Stimulated activated naive CD4-positive, alpha-beta T cell (primary cell): ENCODE measurements at regions not wholly inside any gene's neighbourhood (a gene's known extent, or its start where the extent isn't known, plus 50 kb on each side); places are given as distances from the start of the nearest gene placed in this dataset.
"Not testable (repeated sequence)": the region's sequence is repeated elsewhere in the genome, so short reads cannot be mapped to it uniquely, and the experiment has no call there.

Experiments
- DNase-seq, 6 experiments: peaks; one replicate each; lab custom pipeline; 2025; lab: John Stamatoyannopoulos, UW

DNA sequence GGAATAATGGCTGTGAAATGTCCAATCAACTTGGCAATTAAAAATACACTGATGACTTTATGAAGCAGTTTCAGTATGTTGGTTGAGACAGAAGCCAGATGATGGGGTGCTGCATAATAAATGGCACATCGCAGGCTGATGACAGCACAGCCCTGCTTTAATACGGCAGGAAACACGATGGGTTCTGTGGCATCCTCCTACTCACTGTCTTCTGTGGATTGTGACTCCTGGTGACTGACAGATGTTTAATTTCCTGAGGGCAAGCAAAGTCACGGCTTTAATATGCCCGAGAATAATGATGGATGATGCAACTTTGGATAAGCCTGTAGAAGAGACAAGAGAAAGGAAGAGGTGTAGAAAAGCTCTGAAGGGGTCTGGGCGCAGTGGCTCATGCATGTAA is 295.4 kb downstream of the TRIML1 start:
- no peak for DNase-seq

DNA sequence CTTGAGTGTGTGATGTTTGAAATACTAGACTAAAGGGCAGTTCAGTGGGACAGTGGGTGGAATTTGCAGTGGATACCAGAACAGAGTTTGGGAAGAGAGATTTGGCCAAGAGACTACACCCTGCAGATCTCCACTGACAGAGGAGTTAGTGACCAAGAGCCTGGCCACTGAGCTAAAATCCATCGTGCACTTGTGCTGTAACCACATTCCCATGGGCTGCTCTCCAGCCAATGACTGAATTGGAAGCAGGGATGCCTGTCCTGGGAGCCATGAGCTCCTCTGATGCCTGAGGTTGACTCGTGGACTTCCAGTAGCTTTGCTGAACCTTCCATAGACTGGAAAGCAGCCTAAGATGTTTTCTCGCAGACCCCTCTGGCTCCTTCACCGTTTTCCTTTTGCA is 296.1 kb downstream of the TRIML1 start:
- DNase-seq = no peak

DNA sequence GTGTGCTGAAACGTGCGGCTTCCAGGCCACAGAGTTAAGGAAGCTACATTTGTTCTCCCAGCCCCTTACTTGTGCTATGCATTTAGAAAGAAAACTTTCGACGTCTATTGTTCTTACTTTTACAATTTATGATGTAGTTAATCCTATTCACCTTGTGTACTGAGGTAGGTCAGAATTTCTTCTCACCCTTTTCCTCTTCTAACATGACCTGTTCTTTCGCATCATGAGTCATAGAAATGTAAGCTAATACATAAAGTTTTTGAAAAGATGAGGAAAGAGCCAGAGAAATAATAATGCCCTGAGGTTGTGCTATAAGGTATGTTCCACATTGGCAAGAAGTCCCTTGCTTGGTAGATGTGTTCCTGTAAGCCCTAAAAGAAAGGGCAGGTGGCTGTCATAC is 298.3 kb downstream of the TRIML1 start:
- DNase-seq = no peak

DNA sequence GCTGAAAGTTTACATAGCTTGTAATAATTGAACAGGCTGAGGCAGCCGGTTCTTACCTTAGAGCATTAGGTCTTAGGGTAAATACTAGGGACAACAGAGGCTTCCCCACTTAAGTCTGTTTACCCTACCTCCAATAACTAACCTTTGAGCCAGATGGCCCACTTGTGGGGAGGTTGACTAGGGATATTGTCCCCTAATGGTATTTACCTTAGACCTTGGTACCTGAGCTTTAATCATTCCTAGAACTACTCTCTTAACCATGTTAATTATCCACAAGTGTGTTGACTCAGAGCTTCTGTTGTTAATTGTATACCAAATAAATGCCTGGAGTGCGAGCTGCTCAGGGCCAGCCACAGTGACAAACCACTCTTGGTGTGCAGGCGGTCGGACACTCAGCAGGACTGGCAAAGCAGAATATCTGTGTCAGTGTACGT is 299.2 kb downstream of the TRIML1 start:
- not testable (repeated sequence) for DNase-seq

DNA sequence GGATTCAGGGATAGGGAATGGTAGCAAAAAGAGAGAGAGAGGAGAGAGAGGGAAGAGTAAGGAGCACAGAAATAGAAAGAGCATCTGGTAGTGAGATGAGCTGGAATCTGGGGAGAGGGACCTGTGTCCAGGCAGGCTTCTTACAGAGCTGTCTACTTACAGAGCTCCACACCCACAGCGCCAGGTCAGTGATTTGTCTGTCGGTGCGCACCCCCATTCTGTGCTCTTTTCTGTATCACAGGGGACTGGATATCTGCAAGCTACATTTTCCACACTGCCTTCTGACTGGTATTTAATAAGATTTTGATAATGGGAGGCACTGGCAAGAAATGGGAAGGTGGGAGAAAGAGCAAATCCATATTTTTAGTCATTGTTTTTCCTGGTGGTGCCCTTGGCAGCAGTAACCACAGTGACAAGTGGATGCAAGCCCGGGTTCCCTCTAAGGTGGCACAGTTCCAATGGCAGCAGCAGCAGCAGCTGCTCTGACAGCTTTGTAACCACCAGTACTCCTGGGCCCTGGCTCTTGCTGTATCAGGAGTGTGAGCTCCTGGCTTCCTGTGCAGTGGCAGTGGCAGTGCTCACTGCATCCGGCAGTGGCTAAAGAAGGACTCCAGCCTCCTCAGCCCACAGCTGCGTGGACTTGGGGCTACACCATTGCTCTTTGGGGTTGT is 300.5 kb downstream of the TRIML1 start:
- DNase-seq = no peak

DNA sequence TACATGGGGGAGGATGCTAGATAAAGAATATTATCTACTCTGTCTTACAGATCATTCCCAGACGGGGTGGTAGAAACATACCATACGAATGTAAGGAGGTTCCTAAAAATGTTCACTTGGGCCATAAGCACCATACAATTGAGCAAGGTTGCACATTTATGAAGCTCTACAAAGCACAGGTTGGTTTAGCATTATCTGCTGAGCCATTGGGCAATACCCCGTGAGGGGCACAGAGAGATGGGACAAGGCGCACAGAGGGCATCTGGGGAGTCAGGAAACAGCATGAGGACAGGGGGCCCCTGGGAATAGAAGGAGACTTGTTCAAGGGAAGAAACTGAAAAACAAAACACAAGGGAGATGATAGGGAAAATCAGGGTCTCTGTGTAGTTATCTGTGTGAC is 305.3 kb downstream of the TRIML1 start:
- no peak for DNase-seq

DNA sequence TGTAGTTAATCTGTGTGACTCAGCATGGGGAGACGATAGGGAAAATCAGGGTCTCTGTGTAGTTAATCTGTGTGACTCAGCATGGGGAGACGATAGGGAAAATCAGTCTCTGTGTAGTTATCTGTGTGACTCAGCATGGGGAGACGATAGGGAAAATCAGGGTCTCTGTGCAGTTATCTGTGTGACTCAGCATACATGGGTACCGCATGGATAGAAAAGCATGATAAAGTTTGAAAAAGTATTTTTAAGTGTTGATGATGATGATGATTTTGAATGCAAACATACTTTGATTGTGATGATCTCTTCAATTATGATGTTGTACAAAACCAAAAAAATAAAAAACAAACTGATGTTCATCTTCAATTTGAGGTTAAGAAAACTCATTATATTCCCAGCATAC is 309.8 kb downstream of the TRIML1 start:
- not testable (repeated sequence) for DNase-seq

DNA sequence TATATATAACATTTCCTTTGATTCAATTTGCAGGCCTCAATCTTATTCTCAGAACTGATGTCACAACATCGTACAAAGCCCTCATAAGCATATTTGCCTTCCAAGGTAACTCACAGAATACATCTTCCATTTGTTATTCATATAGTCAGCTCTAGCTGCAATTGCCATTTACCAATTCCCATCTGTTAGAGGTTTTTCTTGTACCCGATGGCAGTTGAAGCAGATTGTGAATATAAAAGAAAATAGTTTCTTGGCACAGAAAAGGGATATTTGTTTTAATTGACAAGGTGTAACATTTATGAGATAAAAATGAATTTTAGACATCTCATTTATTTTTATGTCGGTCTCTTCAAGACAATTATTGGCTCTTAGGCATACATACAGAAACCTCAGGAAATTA is 311.3 kb downstream of the TRIML1 start:
- no peak for DNase-seq

DNA sequence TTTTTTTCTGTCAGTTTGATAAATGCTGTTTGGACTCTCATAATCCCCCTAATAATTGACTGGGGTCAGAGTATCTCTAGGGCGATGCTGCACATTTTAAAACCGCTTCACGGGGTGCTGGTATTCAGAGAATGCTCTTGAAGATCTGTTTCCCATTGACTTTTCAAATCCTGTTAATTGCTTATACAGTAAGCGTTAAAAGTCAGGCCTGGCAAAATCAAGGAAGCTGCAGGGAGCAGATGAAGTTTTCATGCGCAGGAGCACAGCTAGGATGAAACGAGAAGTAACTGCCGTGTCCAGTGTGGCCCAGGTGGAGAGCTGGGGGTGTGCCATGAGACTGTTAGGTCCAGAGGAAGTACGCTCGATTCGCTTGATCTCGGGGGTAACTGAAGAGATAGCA is 312.9 kb downstream of the TRIML1 start:
- DNase-seq = no peak

DNA sequence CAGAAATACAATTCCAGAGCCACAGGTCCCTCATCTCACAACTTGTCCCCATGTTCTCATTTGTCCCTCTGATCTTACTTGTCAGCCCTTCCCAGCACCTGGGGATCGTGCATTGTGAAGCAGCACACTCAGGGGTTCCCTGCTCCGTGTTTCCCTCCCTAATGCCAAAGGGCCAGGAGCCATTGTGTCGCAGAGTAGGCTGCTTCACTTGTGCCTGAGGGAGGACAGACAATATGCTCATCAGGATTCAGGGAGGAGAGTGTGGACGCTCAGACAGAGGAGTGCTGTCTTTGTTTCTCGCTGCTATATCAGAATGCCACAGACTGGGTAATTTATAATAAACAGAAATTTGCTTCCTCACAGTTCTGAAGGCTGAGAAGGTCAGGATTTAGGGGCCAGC is 315.3 kb downstream of the TRIML1 start:
- no peak for DNase-seq

DNA sequence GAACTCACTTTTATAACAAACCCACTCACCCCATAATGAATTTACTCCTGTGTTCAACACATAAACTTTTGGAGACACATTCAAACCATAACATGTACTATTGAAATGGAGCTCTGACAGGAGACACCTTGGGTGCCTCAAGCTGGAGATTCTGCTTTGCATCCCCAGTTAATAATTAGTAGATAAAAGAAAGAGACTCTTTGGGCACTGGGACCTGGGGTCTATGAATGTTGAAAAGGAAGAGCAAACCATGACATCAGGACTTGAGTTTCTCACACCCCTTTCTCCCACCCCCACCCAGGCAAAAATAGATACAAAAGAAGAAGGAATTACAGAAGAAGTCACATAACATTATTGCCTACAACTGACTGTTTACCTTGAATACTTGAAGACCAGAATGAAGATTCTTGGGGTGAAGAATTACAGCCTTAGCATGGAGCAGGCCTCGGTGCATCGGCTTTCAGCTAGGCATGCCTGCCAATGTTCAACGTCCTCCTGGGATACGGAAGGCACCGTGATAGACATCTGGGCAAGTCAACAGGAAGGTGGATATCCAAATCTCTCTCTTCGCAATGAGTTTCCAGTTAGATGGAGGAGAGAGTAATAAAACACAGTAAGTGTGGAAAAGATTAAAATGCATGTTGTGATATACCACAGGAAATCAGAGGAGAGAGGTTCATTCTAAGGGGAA is 316.0 kb downstream of the TRIML1 start:
- no peak for DNase-seq

DNA sequence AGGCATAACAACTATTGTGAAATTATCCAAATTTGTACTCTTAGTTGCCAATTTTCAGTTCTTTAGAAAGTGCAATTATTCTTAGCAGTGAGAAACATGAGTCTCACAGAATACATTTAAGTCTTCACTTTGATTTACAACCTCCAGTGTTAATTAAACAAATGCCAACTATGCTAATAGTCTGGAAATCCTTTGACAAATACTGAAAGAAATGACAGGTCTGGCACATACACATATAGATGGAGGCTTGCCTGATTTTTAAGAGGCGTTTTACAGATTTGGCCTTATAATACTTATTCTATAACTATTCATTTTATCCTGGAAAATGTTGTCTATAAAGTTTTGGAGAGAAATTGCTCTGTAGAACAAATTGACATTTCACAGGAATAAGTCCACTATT is 320.1 kb downstream of the TRIML1 start:
- DNase-seq = no peak

DNA sequence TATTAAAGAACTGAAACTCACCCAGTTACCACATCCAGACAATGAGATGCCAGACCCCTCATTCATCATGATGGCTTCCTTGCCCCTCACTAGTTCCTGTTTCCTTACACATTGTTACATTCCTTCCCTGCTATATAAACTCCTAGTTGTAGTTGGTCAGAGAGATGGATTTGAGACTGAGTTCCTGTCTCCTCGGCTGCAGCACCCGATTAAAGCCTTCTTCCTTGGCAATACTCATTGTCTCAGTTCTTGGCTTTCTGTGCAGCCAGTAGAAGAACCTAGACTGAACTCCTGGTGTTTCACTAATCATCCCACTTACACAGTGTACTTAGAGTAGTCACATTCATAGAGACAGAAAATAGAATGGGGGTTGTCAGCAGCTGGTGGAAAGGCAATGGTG is 324.7 kb downstream of the TRIML1 start:
- no peak for DNase-seq

DNA sequence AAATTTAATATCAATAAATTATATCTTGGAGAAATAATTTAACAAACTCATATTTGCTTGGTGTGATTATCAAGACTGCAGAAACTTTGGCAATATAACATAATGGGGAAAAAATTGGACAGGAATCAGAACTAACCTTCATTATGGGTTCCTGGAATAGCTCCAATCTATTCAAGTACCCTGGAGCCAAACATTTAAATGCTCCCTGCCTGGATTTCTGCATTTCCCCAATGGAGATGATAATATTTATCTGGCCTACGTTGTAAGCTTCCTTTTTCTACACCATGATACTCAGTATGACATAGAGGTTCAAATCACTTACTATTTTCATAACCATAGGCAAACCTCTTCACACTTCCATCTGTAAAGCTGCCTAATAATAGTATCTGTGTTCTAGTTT is 326.8 kb downstream of the TRIML1 start:
- no peak for DNase-seq

DNA sequence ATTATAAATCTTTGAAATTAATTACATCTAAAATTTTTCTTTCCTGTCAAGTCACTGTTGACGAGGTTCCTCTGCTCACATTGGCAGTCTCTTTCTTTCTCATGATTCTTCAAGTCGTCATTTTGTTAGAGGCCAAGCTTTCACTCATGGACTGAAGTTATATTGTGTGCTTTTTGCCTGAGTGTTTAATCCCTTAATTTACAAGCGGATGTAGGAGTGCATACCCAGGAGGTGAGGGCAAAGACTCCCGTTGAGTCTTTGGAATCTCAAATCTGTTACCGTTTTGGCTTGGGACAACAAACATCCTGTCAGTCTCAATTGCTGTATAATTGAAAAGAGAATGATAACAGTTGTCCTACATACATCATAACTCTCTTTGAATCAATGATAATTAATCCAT is 345.0 kb downstream of the TRIML1 start:
- DNase-seq = no peak

DNA sequence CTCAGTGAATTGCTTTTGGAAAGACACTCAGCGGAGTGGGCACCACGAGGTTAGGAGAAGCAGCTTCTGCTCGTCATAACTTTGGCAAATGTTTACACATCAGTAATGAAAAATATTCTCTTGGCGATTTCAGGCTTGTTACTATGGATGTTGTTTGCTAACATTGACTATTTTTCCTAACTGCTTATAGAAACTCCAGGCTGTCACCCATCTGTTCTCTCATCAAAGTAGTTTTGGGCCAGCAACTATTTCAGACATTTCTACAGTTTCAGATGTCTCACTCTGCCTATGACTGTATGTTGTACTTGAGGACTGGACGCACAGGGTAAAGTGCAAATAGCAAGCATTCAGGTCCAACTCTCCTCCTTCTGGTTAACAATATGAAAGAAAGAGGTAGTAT is 346.7 kb downstream of the TRIML1 start:
- DNase-seq = no peak

DNA sequence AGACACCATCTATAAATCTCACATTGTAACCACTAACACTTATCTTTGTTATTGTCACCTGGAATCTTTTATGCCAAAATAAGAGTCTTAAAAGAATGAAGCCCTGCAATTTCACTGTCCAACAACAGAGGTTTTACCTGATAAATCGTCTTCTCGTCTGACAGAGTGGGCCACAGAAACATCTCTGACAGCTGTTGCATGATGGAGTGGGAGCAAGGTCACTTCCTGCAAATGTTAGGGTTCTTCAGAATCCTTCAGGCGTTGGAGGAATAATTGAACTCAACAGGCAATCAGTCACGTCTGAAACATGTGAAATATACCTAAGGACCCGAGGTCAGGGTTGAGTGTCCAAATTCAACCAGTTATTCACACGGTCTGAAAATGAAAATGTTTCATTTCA is 353.6 kb downstream of the TRIML1 start:
- no peak for DNase-seq

DNA sequence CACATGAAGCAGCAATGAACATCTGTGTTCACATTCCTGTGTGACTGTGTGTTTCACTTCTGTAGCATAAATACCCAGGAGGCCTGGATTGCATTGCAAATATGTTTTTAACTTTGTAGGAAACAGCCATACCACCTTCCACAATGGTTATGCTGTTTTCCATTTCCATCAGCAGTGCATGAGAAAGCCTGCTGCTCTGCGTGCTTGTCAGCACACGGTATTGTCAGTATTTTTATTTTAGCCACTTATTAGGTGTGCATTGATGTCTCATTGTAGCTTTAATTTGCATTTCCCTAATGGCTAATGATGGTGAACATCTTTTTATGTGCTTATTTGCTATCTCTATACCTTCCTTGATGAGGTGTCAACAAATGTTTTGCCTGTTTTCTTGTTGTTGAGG is 355.9 kb downstream of the TRIML1 start:
- DNase-seq = no peak

DNA sequence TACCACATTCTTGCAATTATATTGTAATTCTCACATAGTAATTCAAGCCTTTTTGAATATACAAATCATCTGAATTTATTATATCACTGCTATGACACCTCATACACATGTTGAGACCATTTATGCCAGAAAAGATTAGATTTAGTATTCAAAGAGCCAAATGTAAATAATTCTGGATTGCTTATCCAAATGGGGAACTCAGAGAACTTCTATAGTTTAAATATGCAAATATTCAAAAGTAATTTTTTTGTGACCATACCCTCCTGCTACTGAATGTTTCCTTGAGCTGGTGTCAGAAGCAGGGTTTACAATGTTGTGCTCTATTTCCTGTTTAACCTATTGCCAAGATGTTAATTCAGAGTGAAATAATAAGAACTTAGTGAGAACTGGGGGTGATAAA is 372.2 kb downstream of the TRIML1 start:
- no peak for DNase-seq

DNA sequence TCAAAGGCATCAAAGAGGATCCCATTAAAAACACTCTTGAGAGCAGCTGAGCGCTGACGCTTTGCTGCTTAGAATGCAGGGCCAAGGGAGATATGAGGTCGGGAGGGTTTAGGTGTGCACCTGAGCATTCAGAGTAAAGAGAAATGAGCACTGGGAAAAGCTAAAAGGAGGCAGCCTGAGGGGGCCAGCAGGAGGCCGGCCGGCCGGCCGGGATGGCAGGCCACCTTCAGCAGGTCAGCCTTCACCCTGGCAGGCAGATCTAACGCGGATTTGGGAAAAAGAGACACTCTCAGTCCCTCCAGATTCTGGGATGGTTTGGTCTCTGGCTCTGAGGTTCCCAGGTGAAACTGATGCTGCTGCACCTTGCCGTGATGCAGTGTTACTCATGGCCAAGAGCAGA is 393.5 kb downstream of the TRIML1 start:
- no peak for DNase-seq

DNA sequence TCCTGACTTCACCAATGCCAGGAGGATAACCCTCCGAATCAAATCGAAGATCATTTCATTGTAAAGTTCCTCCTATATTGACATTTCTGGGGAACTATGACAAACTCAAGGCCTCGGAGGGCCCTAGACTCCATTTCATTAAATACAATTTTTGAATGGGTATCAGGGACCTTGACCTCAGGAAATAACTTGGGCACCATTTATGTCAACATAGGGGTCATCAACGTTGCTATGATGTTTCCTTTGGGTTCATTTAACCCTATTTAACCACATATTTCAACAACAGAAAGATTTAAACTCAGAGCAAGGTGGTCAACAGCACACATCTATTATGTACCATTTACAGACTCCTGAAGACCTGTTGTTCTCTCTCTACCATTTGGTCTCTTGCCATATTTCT is 395.1 kb downstream of the TRIML1 start:
- no peak for DNase-seq

DNA sequence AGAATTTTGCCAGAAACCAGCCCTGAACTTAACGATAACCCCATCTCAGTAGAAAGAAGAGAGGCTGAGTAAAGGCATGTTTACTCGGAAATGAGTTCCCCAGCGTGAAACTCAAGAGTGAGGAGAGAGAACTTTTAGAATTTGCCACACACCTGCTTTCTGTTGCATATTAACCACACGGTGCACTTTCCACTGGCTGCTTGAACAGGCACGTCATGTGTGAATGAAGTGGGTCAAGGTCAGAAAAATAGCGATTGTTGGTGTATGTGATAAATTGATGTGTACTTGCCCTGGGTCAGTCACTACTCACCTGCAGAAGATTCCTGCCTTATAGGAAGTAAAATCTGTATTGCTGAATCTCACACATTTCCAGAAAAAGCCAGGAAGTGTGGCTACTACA is 395.7 kb downstream of the TRIML1 start:
- no peak for DNase-seq

DNA sequence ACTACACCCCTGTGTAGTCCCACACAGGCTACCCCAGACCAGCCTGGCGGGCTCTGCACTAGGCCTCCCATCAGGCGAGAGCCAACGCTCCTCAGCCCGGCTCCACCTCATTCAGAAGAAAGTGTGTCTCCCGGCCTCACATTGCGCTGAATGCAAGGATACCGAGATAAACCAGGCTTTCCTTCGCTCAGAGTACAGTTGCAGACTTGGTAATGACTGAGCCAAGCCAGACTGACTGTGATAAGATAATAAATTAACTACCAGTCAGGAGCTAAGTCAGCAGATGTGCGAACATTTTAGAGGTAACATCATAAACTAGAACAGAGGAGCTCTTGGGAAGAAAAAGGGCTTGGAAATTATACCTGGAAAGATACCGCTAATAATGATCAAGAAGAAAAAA is 397.6 kb downstream of the TRIML1 start:
- no peak for DNase-seq

DNA sequence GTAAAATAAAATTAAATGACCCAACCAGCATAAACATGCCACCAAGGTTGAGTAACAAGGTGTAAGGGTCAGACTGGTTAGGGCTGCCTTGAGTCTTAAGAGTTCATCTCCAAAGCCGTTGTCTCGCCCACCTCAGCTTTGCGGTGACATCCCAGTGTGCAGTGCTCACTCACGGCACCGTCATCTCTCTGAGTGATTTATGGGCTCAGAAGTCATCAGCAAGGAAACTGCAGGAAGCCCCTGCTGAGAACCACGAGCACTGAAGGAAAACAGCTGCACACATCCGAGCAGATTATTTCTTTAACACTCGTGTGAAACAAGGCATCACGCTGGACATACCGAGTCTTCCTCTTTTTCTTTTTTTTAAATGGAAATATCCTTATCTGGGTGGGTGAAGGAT is 411.1 kb downstream of the TRIML1 start:
- no peak for DNase-seq
